ENCODE measurements at regions not wholly inside any gene's neighbourhood (a gene's known extent, or its start where the extent isn't known, plus 50 kb on each side); places are given as distances from the start of the nearest gene placed in this dataset.

DNA sequence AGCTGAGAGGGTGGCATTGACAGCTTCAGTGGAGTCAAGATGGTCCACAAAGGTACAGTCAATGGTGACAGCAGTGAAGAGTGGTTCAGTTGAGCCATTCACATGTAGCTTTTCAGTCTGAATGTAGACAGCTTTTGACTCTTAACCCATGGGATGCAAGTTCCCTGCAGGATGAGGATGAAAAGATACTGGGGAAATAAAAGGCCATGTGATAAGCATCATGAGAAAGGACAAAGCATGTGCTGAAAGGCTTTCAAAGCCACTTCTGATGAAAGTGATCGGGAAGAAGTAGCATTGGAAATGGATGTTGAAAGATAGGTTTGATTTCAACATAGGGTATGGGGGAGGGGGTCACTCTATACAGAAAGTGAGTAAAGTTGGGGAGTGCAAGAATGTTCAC, 182.9 kb downstream of the ETS1 start:
- H3K9me2 ChIP-seq (ENCODE audit: insufficient read depth, low read length), result no peaks in the 10 kb centered on the region
- DNase-seq (ENCODE audit: low spot score), result no peak
- TF ChIP-seq CTCF (conservative IDR thresholded peaks at IDR 0.05; ENCODE audit: low read length) (no peak), EZH2phosphoT487 (IDR thresholded peaks at IDR 0.05; ENCODE audit: borderline replicate concordance, low read depth, low read length) (no peak)
- BruUV-seq (replicated peaks), result no TSS peak
- no peaks in the 10 kb centered on the region for H3K79me2 ChIP-seq (ENCODE audit: insufficient read depth, low read depth, low read length)
- no peaks in the 10 kb centered on the region for H3K9me3 ChIP-seq (ENCODE audit: low read length)
- no peaks in the 10 kb centered on the region for H3K36me3 ChIP-seq (ENCODE audit: insufficient read depth, low read length)
- H3K27ac ChIP-seq (ENCODE audit: low read depth, low read length, poor library complexity, severe bottlenecking), result no peak overlapping the region
- POLR2A ChIA-PET, result interaction anchor here (4.3 kb wide), 1 partner anchor 14 kb away, joined by 21 read pairs; no protein-coding TSS in a partner anchor
- no peak overlapping the region for H3K4me2 ChIP-seq (ENCODE audit: low read length)
- H3K4me1 ChIP-seq (ENCODE audit: insufficient read depth, low read length, poor library complexity, severe bottlenecking), result peaks cover 4% of the 10 kb centered on the region
- CTCF ChIA-PET (ENCODE audit: unreplicated experiment), result no interaction called here
- no peaks in the 10 kb centered on the region for H4K20me1 ChIP-seq (ENCODE audit: insufficient read depth, low read length)
- intact Hi-C loops (cut with micrococcal nuclease; ENCODE audit: unreplicated experiment), result loop anchor here (5.0 kb wide), 1 partner anchor 228 kb away; no protein-coding TSS in a partner anchor
- no peak overlapping the region for H3K4me3 ChIP-seq (ENCODE audit: low read depth, low read length, poor library complexity, severe bottlenecking)
- no peak overlapping the region for H2AFZ ChIP-seq (ENCODE audit: low read length)

- no peaks in the 10 kb centered on the region for H3K9me3 ChIP-seq (ENCODE audit: low read length)
- intact Hi-C loops (cut with micrococcal nuclease; ENCODE audit: unreplicated experiment), result loop anchor here (5.0 kb wide), 1 partner anchor 232 kb away; no protein-coding TSS in a partner anchor
- H4K20me1 ChIP-seq (ENCODE audit: insufficient read depth, low read length), result no peaks in the 10 kb centered on the region
- POLR2A ChIA-PET, result interaction anchor here (0.6 to 5.3 kb wide), 10 partner anchors 9 to 118 kb away, joined by 3 to 42 read pairs (median 4); no protein-coding TSS in a partner anchor
- no peaks in the 10 kb centered on the region for H3K79me2 ChIP-seq (ENCODE audit: insufficient read depth, low read depth, low read length)
- H3K36me3 ChIP-seq (ENCODE audit: insufficient read depth, low read length), result no peaks in the 10 kb centered on the region
- TF ChIP-seq EZH2phosphoT487 (IDR thresholded peaks at IDR 0.05; ENCODE audit: borderline replicate concordance, low read depth, low read length), result no peak
- TF ChIP-seq CTCF (conservative IDR thresholded peaks at IDR 0.05; ENCODE audit: low read length), result no peak
- no peaks in the 10 kb centered on the region for H3K9me2 ChIP-seq (ENCODE audit: insufficient read depth, low read length)
- H3K27ac ChIP-seq (ENCODE audit: low read depth, low read length, poor library complexity, severe bottlenecking), result no peak overlapping the region
- H3K4me1 ChIP-seq (ENCODE audit: insufficient read depth, low read length, poor library complexity, severe bottlenecking), result peaks cover 15% of the 10 kb centered on the region
- no peak for DNase-seq (ENCODE audit: low spot score)
- no peak overlapping the region for H3K4me2 ChIP-seq (ENCODE audit: low read length)
- no TSS peak for BruUV-seq (replicated peaks)
- CTCF ChIA-PET (ENCODE audit: unreplicated experiment), result interaction anchor here (0.6 to 1.2 kb wide), 2 partner anchors 13 to 72 kb away, joined by 3 to 4 read pairs; no protein-coding TSS in a partner anchor
- H2AFZ ChIP-seq (ENCODE audit: low read length), result no peak overlapping the region
- no peak overlapping the region for H3K4me3 ChIP-seq (ENCODE audit: low read depth, low read length, poor library complexity, severe bottlenecking)
Observed at GRCh38 chr11:128400382-128401203, 186.8 kb downstream of the ETS1 start.
